Endothelial cell of umbilical vein (primary cell): ENCODE measurements at regions not wholly inside any gene's neighbourhood (a gene's known extent, or its start where the extent isn't known, plus 50 kb on each side); places are given as distances from the start of the nearest gene placed in this dataset.
"Not testable (repeated sequence)": the region's sequence is repeated elsewhere in the genome, so short reads cannot be mapped to it uniquely, and the experiment has no call there.

ENCODE experiments used
- BruUV-seq: library from RNA; stranded (reverse); fragments of 400-500 nt; replicated peaks from 2 replicates; lab custom pipeline; 2021; lab: Mats Ljungman, UMichigan
- CTCF ChIA-PET: fragments of 300-600, 350-600 bp; sonication (Branson Sonifier 250); formaldehyde crosslinking; loops from one replicate; lab custom pipeline; 2021; ENCODE audit warnings: antibody characterized with exemption, inconsistent platforms; lab: Charles Lee
- POLR2A ChIA-PET: fragments of 300-600, 350-600 bp; sonication (Branson Sonifier 250); formaldehyde crosslinking; loops from one replicate; lab custom pipeline; 2021; ENCODE audit warnings: antibody characterized with exemption, inconsistent platforms; lab: Charles Lee
- DNase-seq: peaks from one replicate; pipeline ENCODE4 v3.0.0-alpha.2; 2011; ENCODE audit warnings: low read depth, low spot score
- FAIRE-seq: peaks from 2 replicates; lab custom pipeline; 2011; peaks lifted over from hg19 to GRCh38; lab: Jason Lieb, UNC
- H2AFZ ChIP-seq: 2 replicates; pipeline ENCODE4 v1.6.0; 2012; ENCODE audit warnings: low read depth, low read length, control low read depth, inconsistent platforms
- H3K27ac ChIP-seq: 2 replicates; pipeline ENCODE4 v1.5.1; 2011; ENCODE audit warnings: low read depth, mild to moderate bottlenecking, control low read depth, low read length, moderate library complexity; ENCODE audit not compliant: insufficient read depth
- H3K27me3 ChIP-seq, 2 experiments: 2 replicates each; pipeline versions ENCODE4 v1.6.0 to v1.6.1; 2011; ENCODE audit warnings: low read length in 2 of 2, mixed read lengths in 1 of 2; ENCODE audit not compliant: control insufficient read depth in 2 of 2, insufficient read depth in 2 of 2
- H3K36me3 ChIP-seq, 2 experiments: 2 replicates in 1 of 2; 3 replicates in 1 of 2; pipeline ENCODE4 v1.5.1; 2011; ENCODE audit warnings: low read length in 2 of 2, mild to moderate bottlenecking in 1 of 2, moderate library complexity in 1 of 2; ENCODE audit not compliant: control insufficient read depth in 2 of 2, insufficient read depth in 2 of 2; ENCODE audit errors: extremely low read depth in 1 of 2
- H3K4me1 ChIP-seq: 3 replicates; pipeline ENCODE4 v1.5.1; 2011; ENCODE audit warnings: mild to moderate bottlenecking, low read length; ENCODE audit not compliant: control insufficient read depth, insufficient read depth; ENCODE audit errors: extremely low read depth
- H3K4me2 ChIP-seq: 2 replicates; pipeline ENCODE4 v1.6.1; 2011; ENCODE audit warnings: low read length, control low read depth, mixed read lengths; ENCODE audit not compliant: insufficient read depth
- H3K4me3 ChIP-seq, 3 experiments: fragments of 200-600 bp in 1 of 3; sonication (generic), shearing (Covaris generic) in 1 of 3; replicated peaks in 1 of 3; 2 replicates each; pipeline ENCODE4 v1.5.1; 2011 to 2016; ENCODE audit warnings: control low read depth in 3 of 3, low read length in 3 of 3, mild to moderate bottlenecking in 2 of 3, inconsistent platforms in 1 of 3, low read depth in 1 of 3, moderate library complexity in 1 of 3; ENCODE audit not compliant: insufficient read depth in 1 of 3
- H3K79me2 ChIP-seq: 2 replicates; pipeline ENCODE4 v1.6.0; 2012; ENCODE audit warnings: low read length, inconsistent platforms; ENCODE audit not compliant: control insufficient read depth, insufficient read depth
- H3K9ac ChIP-seq: replicated peaks from 2 replicates; pipeline ENCODE3; 2011; ENCODE audit warnings: low read length, control low read depth; ENCODE audit not compliant: insufficient read depth; ENCODE audit errors: extremely low read depth
- H3K9me1 ChIP-seq: replicated peaks from 3 replicates; pipeline ENCODE4 v1.6.0; 2011; ENCODE audit warnings: mild to moderate bottlenecking, low read length; ENCODE audit not compliant: control insufficient read depth, insufficient read depth; ENCODE audit errors: extremely low read depth
- H3K9me3 ChIP-seq: replicated peaks from 2 replicates; pipeline ENCODE4 v1.5.1; 2012; ENCODE audit warnings: low read length, inconsistent platforms; ENCODE audit not compliant: control insufficient read depth, insufficient read depth
- H4K20me1 ChIP-seq: replicated peaks from 2 replicates; pipeline ENCODE3; 2011; ENCODE audit warnings: mild to moderate bottlenecking, low read length; ENCODE audit not compliant: control insufficient read depth, insufficient read depth; ENCODE audit errors: extremely low read depth
- CTCF ChIP-seq, 2 donors: IDR thresholded peaks; 1 replicate in 1 of 2; 2 replicates in 1 of 2; pipeline ENCODE4 v1.5.1; 2011; ENCODE audit warnings: low read length in 2 of 2, mild to moderate bottlenecking in 2 of 2, moderate library complexity in 2 of 2, control low read depth in 1 of 2, inconsistent platforms in 1 of 2, low read depth in 1 of 2; ENCODE audit not compliant: insufficient read depth in 1 of 2; ENCODE audit errors: extremely low read depth in 1 of 2
- EZH2 ChIP-seq: IDR thresholded peaks from 2 replicates; pipeline ENCODE4 v1.6.1; 2012; ENCODE audit warnings: borderline replicate concordance, low read depth, mild to moderate bottlenecking, moderate library complexity, low read length, inconsistent platforms; ENCODE audit not compliant: severe bottlenecking
- FOS ChIP-seq: IDR thresholded peaks from 2 replicates; pipeline ENCODE4 v1.6.1; 2011; ENCODE audit warnings: mild to moderate bottlenecking, low read length, moderate library complexity, borderline replicate concordance; ENCODE audit not compliant: insufficient read depth
- GATA2 ChIP-seq: IDR thresholded peaks from 2 replicates; pipeline ENCODE4 v1.7.0; 2011; ENCODE audit warnings: low read depth, mild to moderate bottlenecking, moderate library complexity, mixed read lengths, low read length; ENCODE audit not compliant: insufficient read length, insufficient read depth
- JUN ChIP-seq: IDR thresholded peaks from 2 replicates; pipeline ENCODE4 v1.6.1; 2011; ENCODE audit warnings: borderline replicate concordance, low read depth; ENCODE audit not compliant: insufficient read length, insufficient read depth
- MYC ChIP-seq: IDR thresholded peaks from one replicate; pipeline ENCODE4 v1.6.1; 2011; ENCODE audit warnings: mild to moderate bottlenecking, low read depth, low read length
- POLR2A ChIP-seq: IDR thresholded peaks from 2 replicates; pipeline ENCODE4 v1.6.1; 2012; ENCODE audit warnings: low read depth, mild to moderate bottlenecking, control low read depth, low read length
- POLR2AphosphoS5 ChIP-seq: IDR thresholded peaks from 2 replicates; pipeline ENCODE4 v1.6.1; 2012; ENCODE audit warnings: low read depth, mild to moderate bottlenecking, control low read depth, low read length, moderate library complexity; ENCODE audit not compliant: insufficient read depth
- dilution Hi-C: fragments of 300-500 bp; cut with MboI; formaldehyde crosslinking; loops from one replicate; pipeline ENCODE4 v1.15.0; 2019; ENCODE audit warnings: low sequenced_read_pairs; ENCODE audit not compliant: extremely low pct_ligation_motif_present
- intact Hi-C: fragments of 100-400 bp; cut with micrococcal nuclease; formaldehyde crosslinking; loops from one replicate; pipeline ENCODE4 v1.10.0; 2022
- TF ChIP-seq, protein P1 (sequence below): IDR thresholded peaks from 2 replicates; pipeline ENCODE4 v1.6.1; 2011; ENCODE audit not compliant: insufficient read depth, insufficient read length

- H3K9ac ChIP-seq: no peak overlapping the region
- FAIRE-seq (no peak), DNase-seq (no peak)
- dilution Hi-C loops: no loop called here
- CTCF ChIA-PET: no interaction called here
- no TSS peak for BruUV-seq
- no peaks in the 10 kb centered on the region for H4K20me1 ChIP-seq
- H3K36me3 ChIP-seq: no peaks in the 10 kb centered on the region
- no peak overlapping the region for H3K27ac ChIP-seq
- H3K9me1 ChIP-seq: no peaks in the 10 kb centered on the region
- H3K4me2 ChIP-seq: no peak overlapping the region
- intact Hi-C loops: no loop called here
- no peaks in the 10 kb centered on the region for H3K4me1 ChIP-seq
- POLR2A ChIA-PET: no interaction called here
- no peaks in the 10 kb centered on the region for H3K27me3 ChIP-seq
- H3K9me3 ChIP-seq: no peaks in the 10 kb centered on the region
- H3K79me2 ChIP-seq: no peaks in the 10 kb centered on the region
- TF ChIP-seq POLR2A (no peak), FOS (no peak), MYC (no peak), POLR2AphosphoS5 (no peak), GATA2 (no peak), EZH2 (no peak), CTCF (IDR thresholded peaks at IDR 0.05; ENCODE audit: extremely low read depth in 1 of 2, insufficient read depth in 1 of 2, low read depth in 1 of 2, low read length in 2 of 2) (no peak), JUN (no peak)
- TF ChIP-seq, protein P1, sequence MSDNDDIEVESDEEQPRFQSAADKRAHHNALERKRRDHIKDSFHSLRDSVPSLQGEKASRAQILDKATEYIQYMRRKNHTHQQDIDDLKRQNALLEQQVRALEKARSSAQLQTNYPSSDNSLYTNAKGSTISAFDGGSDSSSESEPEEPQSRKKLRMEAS: no peak
- no peak overlapping the region for H3K4me3 ChIP-seq
- H2AFZ ChIP-seq: no peak overlapping the region
Measured at GRCh38 chrX:138255373-138255772, 456.1 kb downstream of the FGF13 start.

- dilution Hi-C loops, FAIRE-seq, CTCF ChIA-PET: not testable (repeated sequence)
Measured at GRCh38 chrX:138264095-138264494, 447.4 kb downstream of the FGF13 start.

More at GRCh38 chrX:138264095-138264494, 447.4 kb downstream of the FGF13 start:
- POLR2A ChIA-PET, BruUV-seq, H3K27me3 ChIP-seq, H3K27ac ChIP-seq, DNase-seq, H2AFZ ChIP-seq, H3K4me3 ChIP-seq, H3K36me3 ChIP-seq, intact Hi-C loops, H3K4me2 ChIP-seq, H4K20me1 ChIP-seq, H3K9me1 ChIP-seq, H3K9me3 ChIP-seq, H3K79me2 ChIP-seq, H3K9ac ChIP-seq, H3K4me1 ChIP-seq: not testable (repeated sequence)
